IPS-NIHi11 (cell line): ENCODE measurements at regions not wholly inside any gene's neighbourhood (a gene's known extent, or its start where the extent isn't known, plus 50 kb on each side); places are given as distances from the start of the nearest gene placed in this dataset.

Source experiments
- DNase-seq: peaks from one replicate; pipeline ENCODE4 v3.0.0; 2012; ENCODE audit warnings: mixed read lengths, low spot score

- no peak for DNase-seq
These were observed 1065.8 kb upstream of the B3GALT2 start for GRCh38 chr1:194252199-194252598.

- no peak for DNase-seq
These were observed 1054.8 kb upstream of the B3GALT2 start for GRCh38 chr1:194241215-194241614.

GRCh38 chr1:194233069-194233468, 1046.7 kb upstream of the B3GALT2 start:
- no peak for DNase-seq

GRCh38 chr1:194230351-194231144, 1044.1 kb upstream of the B3GALT2 start:
- DNase-seq: no peak

GRCh38 chr1:194228427-194228826, 1042.0 kb upstream of the B3GALT2 start:
- DNase-seq: no peak

GRCh38 chr1:194227161-194227560, 1040.7 kb upstream of the B3GALT2 start:
- DNase-seq: no peak

- no peak for DNase-seq
These were observed 1039.4 kb upstream of the B3GALT2 start for GRCh38 chr1:194225821-194226220.

GRCh38 chr1:194223596-194223995, 1037.2 kb upstream of the B3GALT2 start:
- DNase-seq: no peak

GRCh38 chr1:194215448-194215847, 1029.0 kb upstream of the B3GALT2 start:
- no peak for DNase-seq

- DNase-seq: no peak
These were observed 1028.3 kb upstream of the B3GALT2 start for GRCh38 chr1:194214735-194215134.

GRCh38 chr1:194209920-194210319, 1023.5 kb upstream of the B3GALT2 start:
- DNase-seq: no peak

GRCh38 chr1:194208674-194209073, 1022.3 kb upstream of the B3GALT2 start:
- no peak for DNase-seq

- no peak for DNase-seq
These were observed 1010.1 kb upstream of the B3GALT2 start for GRCh38 chr1:194196562-194196961.

- no peak for DNase-seq
These were observed 1008.3 kb upstream of the B3GALT2 start for GRCh38 chr1:194194724-194195123.

- no peak for DNase-seq
These were observed 998.6 kb upstream of the B3GALT2 start for GRCh38 chr1:194184974-194185373.

- DNase-seq: no peak
These were observed 998.0 kb upstream of the B3GALT2 start for GRCh38 chr1:194184425-194184824.

GRCh38 chr1:194181845-194182244, 995.4 kb upstream of the B3GALT2 start:
- no peak for DNase-seq

- DNase-seq: peak; percentile 7
These were observed 989.8 kb upstream of the B3GALT2 start for GRCh38 chr1:194176212-194176611.

- no peak for DNase-seq
These were observed 988.8 kb upstream of the B3GALT2 start for GRCh38 chr1:194175251-194175650.

- DNase-seq: no peak
These were observed 988.1 kb upstream of the B3GALT2 start for GRCh38 chr1:194174528-194174927.

GRCh38 chr1:194171596-194171995, 985.2 kb upstream of the B3GALT2 start:
- no peak for DNase-seq

- no peak for DNase-seq
These were observed 981.7 kb upstream of the B3GALT2 start for GRCh38 chr1:194167956-194168640.

GRCh38 chr1:194164755-194165154, 978.3 kb upstream of the B3GALT2 start:
- DNase-seq: no peak

- no peak for DNase-seq
These were observed 975.2 kb upstream of the B3GALT2 start for GRCh38 chr1:194161591-194161990.
